Gastroesophageal sphincter (tissue), 3 donors: ENCODE measurements at regions not wholly inside any gene's neighbourhood (a gene's known extent, or its start where the extent isn't known, plus 50 kb on each side); places are given as distances from the start of the nearest gene placed in this dataset.

Source experiments
- CTCF ChIP-seq, 4 experiments: fragments of 200-600 bp in 2 of 4; fragments of 450-650 bp in 2 of 4; sonication (generic) in 1 of 4; IDR thresholded peaks; one replicate each; pipeline ENCODE4 v1.5.1; 2017 to 2019; ENCODE audit warnings: antibody characterized with exemption in 4 of 4, mild to moderate bottlenecking in 2 of 4, moderate library complexity in 2 of 4
- EP300 ChIP-seq: sonication (generic); formaldehyde crosslinking; IDR thresholded peaks from one replicate; pipeline ENCODE4 v1.6.1; 2017; ENCODE audit warnings: antibody characterized with exemption, mild to moderate bottlenecking
- POLR2A ChIP-seq, 2 donors: fragments of 450-650 bp; IDR thresholded peaks; one replicate each; pipeline ENCODE4 v1.6.1; 2017; ENCODE audit warnings: antibody characterized with exemption in 2 of 2, mild to moderate bottlenecking in 2 of 2, moderate library complexity in 1 of 2
- POLR2AphosphoS5 ChIP-seq: sonication (generic); formaldehyde crosslinking; IDR thresholded peaks from one replicate; pipeline ENCODE4 v1.6.1; 2017; ENCODE audit warnings: antibody characterized with exemption

GRCh38 chr13:111564606-111565005 lies 244.2 kb downstream of the TEX29 start:
- TF ChIP-seq POLR2AphosphoS5, result no peak
- no peak for TF ChIP-seq POLR2A (IDR thresholded peaks at IDR 0.05)
- no peak for TF ChIP-seq CTCF (IDR thresholded peaks at IDR 0.05)
- TF ChIP-seq EP300, result no peak
